T47D (cell line): ENCODE measurements at regions not wholly inside any gene's neighbourhood (a gene's known extent, or its start where the extent isn't known, plus 50 kb on each side); places are given as distances from the start of the nearest gene placed in this dataset.

ENCODE experiments used
- DNase-seq, 2 experiments: peaks; one replicate each; pipeline versions ENCODE4 v3.0.0 to v3.0.0-alpha.2; 2011 to 2012; ENCODE audit warnings: low read depth in 1 of 2, low spot score in 1 of 2
- JUND ChIP-seq: IDR thresholded peaks from 2 replicates; pipeline ENCODE4 v1.6.1; 2012; ENCODE audit warnings: low read depth
- in situ Hi-C: cut with HindIII; loops from 2 replicates; pipeline ENCODE4 v1.10.0; 2016; ENCODE audit warnings: low sequenced_read_pairs, low pct_unique_long_range_greater_than_20kb

GRCh38 chr2:235301202-235302076 lies 192.4 kb upstream of the AGAP1 start:
- DNase-seq: no peak
- in situ Hi-C loops: no loop called here
- TF ChIP-seq JUND: no peak

GRCh38 chr2:235302263-235302662 lies 191.6 kb upstream of the AGAP1 start:
- in situ Hi-C loops: no loop called here
- TF ChIP-seq JUND: no peak
- no peak for DNase-seq

- DNase-seq: no peak
- in situ Hi-C loops: no loop called here
- TF ChIP-seq JUND: no peak
These were observed 190.1 kb upstream of the AGAP1 start for GRCh38 chr2:235303499-235304291.

DNA sequence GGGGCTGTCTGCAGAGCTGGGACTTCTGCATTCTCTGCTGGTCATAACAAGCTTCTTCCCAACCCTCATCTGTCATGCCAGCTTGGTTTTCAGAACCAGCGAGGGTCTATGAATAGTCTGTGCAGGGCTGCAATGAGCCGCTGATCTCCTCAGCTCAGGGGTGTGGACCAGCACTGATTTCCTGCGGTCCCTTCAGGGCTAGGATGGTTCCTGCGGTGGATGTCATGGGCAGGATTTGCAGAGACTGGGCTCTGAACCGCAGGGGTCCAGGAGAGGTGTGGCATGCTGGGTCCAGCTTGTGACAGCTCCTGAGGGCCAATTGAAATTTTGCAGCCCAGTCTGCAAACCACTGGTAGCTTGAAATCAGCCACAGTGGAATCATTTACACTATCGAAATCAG lies 188.2 kb upstream of the AGAP1 start:
- TF ChIP-seq JUND: no peak
- in situ Hi-C loops: no loop called here
- no peak for DNase-seq

GRCh38 chr2:235311044-235311443 lies 182.8 kb upstream of the AGAP1 start:
- in situ Hi-C loops: no loop called here
- DNase-seq: no peak
- TF ChIP-seq JUND: no peak

GRCh38 chr2:235312571-235312970 lies 181.3 kb upstream of the AGAP1 start:
- in situ Hi-C loops: no loop called here
- no peak for DNase-seq
- TF ChIP-seq JUND: no peak

DNA sequence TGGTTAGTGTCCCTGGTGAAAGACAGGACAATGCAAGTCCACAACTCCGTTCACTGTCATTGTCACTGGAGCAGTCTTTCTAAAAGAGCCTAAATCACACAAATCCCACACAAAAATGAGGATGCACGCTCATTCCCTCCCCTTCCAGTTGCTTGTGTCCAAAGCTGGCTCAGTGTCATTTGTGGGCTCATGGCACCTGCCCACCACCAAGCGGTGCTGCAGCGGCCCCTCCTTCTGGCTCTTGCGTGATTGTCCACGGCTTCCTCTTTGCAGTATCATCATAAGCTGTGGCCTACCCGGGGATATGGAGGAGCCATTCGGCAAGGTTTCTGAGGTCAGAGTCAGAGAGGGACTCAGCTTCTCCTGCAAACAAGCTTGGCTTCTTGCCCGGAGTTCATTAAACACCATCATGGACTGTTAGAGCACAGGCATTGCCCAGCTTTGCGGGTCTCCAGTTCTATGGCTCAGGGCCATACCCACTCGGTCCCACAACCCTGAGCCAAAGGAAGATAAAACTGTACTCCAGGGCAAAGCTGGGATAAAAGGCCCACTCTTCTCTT lies 179.4 kb upstream of the AGAP1 start:
- no peak for TF ChIP-seq JUND
- no peak for DNase-seq
- in situ Hi-C loops: no loop called here

GRCh38 chr2:235319095-235319494 lies 174.7 kb upstream of the AGAP1 start:
- in situ Hi-C loops: no loop called here
- DNase-seq: no peak

DNA sequence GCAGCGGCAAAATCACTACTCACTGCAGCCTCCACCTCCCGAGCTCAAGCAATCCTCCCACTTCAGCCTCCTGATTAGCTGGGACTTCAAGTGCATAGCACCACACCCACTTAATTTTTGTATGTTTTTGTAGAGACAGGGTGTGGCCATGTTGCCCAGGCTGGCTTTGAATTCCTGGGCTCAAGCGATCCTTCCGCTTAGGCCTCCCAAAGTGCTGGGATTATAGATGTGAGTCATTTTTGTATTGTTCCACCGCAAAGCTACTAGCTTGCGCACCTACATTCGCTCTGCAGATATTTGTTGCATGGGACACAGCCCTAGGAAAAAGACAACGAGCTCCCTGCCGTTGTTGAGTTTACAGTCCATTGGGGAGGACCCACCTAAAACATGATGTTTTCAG lies 173.5 kb upstream of the AGAP1 start:
- DNase-seq: no peak
- in situ Hi-C loops: no loop called here
- no peak for TF ChIP-seq JUND

More at GRCh38 chr2:235319095-235319494, 174.7 kb upstream of the AGAP1 start:
- no peak for TF ChIP-seq JUND

- no peak for TF ChIP-seq JUND
- in situ Hi-C loops: no loop called here
- no peak for DNase-seq
These were observed 169.5 kb upstream of the AGAP1 start for GRCh38 chr2:235324324-235324723.

GRCh38 chr2:235325151-235325550 lies 168.7 kb upstream of the AGAP1 start:
- in situ Hi-C loops: no loop called here
- peak in 1 of 2 experiments; percentile 64 for DNase-seq

GRCh38 chr2:235328991-235329390 lies 164.9 kb upstream of the AGAP1 start:
- TF ChIP-seq JUND: no peak
- no peak for DNase-seq
- in situ Hi-C loops: no loop called here

More at GRCh38 chr2:235325151-235325550, 168.7 kb upstream of the AGAP1 start:
- no peak for TF ChIP-seq JUND
